Bone marrow (tissue), 2 donors: ENCODE measurements at regions not wholly inside any gene's neighbourhood (a gene's known extent, or its start where the extent isn't known, plus 50 kb on each side); places are given as distances from the start of the nearest gene placed in this dataset.
"Not testable (repeated sequence)": the region's sequence is repeated elsewhere in the genome, so short reads cannot be mapped to it uniquely, and the experiment has no call there.

ENCODE experiments used
- DNase-seq, 2 donors: peaks; one replicate each; lab custom pipeline; 2025; lab: John Stamatoyannopoulos, UW

DNA sequence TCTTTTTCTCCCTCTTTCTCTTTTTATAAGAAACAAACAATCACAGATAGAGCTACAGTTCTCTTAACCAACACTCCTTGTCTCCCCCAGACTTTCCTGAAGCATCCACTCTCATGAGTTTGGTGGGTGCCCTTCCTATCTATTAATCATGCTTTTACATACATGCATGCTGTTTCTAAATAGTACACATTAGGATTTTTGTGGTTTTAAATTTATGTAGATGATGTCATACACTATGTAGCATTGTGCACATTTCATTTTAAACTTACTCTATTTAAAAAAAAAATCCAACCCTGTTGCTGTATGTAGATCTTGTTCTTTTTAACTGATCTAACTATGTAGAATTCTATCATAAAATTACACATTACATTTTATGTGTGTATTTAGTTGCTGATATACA is 104.3 kb upstream of the MRPS22 start:
- no peak for DNase-seq

DNA sequence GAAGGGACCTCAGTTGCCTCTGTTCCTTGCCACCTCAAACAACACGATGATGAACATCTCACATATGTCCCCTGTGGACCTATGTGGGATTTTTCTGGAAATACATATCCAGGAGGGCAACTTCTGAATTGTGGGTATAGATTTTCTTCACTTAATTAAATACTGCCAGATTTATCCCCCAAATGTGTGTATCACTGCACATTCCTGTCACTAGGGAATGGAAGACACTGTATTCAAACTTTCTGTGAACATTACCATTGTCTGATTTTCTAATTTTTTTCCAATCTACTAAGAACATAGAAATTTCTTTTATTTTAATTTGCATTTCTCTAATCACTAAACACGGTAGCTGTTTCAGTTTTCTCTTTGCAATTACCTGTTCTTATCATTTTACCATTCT is 102.0 kb upstream of the MRPS22 start:
- DNase-seq = no peak

DNA sequence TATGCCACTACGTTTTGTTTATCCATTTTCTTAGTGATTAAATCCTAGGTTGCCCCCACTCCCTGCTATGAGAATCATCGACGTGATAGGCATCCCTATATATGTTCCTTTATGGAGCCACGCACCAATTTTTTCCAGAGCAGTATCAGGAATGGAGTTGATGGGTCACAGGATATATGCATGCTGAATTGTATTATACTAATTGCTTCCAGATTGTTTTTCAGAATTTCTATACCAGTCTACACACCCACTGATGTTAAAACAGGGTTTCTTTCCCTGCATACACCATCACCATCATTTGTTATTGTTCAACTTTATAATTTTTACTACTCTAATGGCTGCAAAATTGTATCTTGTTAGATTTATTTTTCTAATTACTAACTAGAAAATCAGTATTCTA is 100.1 kb upstream of the MRPS22 start:
- no peak for DNase-seq

DNA sequence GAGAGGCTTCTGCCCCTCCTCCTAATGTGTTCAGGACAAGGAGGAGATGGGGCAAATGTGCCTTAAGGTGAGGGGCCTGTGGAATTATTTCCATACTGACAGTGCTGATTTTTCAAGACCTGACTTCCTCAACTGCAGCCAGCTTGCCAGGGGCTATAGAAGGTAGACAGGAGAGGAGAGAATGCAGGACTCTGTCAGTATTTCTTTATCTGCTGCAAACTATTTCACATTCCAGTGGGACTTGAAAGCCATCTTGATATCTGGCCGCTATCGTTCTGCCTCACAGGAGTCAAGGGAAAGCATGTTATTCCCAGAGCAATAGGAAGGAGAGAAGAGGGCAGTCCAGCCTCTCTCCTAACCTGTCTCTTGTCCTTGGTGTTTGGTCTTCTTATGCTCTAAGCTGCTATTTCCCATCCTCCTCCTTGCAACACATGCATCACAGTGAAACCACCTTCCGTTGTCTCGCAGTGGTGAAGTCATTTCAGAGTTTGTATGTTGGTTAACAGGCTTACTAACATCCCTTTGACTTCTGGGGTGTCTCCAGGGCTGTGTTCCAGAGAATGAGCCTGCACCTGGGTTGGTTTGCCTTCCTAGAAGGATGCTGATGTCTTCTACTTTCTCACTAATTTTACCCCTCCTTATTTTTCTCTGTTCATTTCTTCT is 95.1 kb upstream of the MRPS22 start:
- DNase-seq = no peak

DNA sequence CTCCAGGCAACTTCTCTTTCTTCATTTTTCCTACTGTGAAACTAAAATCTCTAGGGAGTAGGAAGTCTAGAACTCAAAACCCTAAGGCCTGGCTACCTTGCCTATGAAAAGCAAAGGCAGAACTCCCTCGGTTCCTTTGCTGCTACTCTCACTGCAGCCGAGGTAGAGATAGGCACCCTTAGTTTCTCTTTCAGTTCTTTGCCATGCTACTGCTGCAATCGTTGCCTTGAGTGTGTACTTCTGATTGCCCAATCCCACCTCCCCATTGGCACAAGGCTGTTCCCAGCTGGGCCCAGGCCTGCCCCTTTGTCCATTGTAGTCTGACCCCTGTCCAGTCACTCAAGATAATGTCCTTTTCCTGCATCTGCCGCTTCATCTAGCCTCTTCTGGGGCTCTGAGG is 92.3 kb upstream of the MRPS22 start:
- no peak for DNase-seq

DNA sequence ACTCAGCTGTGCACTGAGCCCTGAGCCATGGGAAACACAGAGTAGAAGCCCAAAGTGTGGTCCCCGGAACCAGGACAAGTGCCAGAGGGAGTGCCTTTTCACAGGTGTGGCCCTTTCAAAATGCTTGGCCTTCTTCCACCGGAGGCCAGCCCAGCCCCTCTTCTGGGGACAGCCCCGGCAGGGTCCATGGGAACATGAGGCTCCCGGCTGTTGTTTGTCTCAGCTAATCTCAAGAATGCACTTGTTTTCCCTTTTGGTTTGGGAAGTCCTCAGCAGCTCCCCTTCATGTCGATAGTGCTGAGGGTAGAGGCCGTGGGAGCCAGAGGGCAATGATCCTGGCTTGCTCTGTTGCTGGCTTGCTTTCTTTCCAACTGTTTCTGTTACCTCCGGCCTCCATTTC is 91.1 kb upstream of the MRPS22 start:
- no peak for DNase-seq

DNA sequence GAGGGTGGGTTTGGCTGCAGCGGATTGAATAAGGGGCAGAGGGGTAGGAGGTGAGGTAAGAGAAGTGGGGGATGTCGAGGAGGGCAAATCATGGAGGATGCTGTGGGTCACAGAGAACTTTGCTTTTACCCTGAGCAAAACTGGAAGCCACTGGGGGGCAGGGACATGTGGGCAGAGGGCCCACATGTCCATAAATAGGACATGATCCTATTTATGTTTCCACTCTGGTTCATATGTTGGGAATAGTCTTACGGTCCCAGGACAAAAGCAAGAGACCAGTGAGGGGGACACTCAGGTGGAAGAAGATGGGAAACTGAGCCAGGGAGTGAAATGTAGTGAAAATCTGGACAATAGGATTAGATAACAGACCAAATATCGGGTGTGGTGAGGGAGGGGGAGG is 85.5 kb upstream of the MRPS22 start:
- DNase-seq = no peak

DNA sequence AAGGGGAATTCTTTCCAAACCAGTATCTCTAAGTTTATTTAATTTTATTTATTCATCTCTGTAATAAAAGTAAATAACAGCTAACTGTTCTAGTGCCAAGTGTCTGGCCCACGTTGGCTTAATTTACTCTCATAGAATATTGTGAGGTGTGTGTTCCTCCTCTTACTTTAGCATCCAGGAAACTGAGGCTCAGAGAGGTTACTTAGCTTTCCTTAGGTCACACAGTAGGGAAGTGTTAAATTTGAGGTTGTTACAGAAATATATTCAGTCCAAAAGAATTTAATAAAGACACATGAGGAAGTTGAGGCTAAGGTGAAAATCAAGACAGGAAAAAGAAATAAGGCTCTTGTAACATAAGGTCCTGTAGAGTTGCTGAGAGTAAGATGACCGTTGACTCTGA is 84.4 kb upstream of the MRPS22 start:
- DNase-seq = no peak

DNA sequence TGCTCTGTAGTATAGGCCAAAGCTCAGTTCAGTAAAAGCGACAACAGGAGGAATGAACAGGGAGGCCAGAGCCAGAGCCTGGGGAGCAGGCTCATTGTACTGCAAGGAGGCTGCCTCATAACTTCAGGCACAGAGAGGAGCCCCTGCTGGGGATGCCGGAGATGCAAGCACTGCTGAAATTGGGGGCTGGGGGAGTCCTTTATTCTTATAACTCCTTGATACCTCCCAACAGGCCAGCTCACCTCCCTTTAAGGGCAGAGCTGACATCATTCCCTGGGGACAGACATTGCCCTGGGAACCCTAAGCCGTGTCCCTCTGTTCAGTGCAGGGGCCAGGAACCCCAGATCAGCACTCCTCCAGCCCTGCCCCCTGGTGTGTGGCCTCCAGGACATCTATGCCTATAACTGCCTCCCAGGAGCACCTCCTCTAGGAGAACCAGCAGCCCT is 83.8 kb upstream of the MRPS22 start:
- no peak for DNase-seq

DNA sequence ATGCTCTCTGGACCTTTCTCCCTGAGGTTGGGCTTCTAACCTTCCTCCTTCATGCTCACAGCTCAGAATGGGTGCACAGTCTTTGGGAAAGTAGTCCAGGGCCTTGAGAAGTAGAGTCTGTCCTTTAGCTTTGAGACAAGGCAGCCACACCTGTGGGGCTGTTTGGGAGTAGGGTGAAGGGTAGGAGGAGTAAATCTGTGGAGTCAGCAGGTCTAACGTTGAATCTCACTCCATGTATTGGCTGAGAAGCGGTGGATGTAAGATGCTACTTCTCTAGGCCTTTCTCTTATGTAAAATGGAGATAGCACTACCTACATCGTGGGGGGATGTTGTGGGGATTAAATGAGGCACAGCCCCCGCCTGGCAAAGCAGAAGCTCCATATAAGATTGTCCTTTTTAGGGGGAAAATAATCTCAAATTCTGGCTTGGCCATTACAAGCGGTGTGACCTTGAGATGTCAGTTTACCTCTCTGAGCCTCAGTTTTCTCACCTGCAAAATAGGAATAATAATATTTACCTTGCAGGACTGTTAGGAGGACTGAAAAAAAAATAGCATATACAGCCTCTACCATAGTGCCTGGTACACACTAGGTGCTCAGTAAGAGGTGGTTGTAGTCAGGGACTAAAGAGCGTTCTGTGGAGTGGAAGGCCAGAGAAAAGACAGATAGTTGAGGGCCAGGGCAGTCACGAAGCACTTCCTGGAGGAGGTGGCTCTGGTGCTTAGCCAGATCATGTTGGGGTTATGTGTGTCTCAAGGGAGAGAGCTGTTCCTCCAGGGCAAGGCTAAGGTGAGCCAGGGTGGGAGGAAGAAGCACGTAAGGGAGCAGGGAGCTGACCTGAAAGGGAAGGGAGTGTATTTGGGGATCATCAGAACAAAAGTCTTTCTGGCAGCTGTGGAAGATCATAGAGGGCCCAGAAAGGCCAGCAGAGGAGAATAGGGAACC is 82.8 kb upstream of the MRPS22 start:
- DNase-seq = no peak

DNA sequence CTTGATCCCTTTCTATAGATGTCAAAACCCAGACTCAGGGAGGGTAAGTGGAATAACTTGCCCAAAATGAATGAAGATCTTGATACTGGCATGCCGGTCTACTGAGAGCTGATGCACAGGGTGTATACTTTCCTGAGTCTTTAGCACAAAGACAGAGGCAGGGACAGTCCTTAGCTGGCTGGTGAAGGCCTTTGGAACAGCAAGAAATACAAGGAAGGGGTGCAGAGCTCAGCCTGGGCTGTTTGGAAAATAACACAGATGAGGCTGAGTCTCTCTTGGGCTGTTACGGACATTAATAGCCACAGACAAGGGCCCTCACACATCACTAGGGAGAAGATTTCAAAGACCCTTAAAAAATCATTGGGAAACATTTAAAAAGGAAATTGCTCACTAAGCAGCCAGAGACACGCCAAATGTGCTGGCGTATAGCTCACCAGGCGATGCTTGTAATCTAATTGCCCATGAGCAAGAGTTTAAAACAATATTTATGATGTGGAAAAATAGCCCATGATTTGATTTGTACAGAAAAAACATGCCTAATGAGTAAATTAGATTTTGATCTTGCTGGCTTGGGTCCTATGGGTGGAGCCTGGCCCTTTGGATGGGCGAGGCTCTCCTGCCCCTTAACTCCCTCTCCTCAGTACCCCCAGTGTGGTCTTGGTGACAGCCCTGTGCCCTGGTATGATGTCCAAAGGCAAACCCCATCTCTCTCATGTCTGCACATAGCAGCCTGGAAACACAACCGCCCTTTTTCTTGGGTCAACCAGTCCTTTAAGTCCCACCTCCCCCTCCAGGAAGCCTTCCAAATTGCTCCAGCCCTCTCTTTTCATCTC is 81.8 kb upstream of the MRPS22 start:
- no peak for DNase-seq

DNA sequence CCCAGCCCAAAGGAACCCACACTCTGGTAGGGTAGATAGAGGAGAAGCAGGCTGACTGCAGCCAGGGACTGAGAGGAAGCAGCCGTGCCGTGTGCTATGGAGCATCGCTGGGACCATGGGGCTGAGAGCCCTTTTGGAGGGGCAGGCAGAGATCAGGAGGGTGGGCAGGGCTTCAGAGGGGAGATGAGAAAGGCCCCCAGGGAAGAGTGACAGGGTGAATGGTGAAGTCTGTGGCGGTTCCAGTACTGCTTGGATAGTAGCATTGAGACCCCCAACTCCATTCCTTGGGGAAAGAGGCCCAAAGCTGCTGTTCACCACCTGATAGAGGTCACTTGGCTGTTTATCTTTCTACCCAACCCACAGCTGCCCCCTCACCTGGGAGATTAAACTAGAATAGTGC is 80.0 kb upstream of the MRPS22 start:
- DNase-seq = no peak

DNA sequence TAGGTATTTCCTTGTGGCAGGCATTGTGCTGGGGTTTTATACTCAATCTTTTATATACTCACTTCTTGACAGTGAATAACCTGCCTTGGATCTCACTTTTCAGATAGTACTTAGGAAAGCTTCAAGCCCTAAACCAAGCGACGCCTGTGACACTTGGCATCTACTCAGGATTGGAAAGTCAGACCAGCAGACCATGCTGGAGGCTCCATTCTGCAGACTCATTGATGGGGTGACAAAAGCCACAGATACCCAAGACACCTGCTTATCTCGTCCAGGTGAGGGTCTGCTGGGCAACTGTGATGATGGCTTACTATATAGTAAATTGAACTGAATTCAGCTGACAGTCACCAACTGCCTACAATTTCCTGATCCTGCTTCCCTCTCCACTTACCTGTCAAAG is 79.4 kb upstream of the MRPS22 start:
- no peak for DNase-seq

DNA sequence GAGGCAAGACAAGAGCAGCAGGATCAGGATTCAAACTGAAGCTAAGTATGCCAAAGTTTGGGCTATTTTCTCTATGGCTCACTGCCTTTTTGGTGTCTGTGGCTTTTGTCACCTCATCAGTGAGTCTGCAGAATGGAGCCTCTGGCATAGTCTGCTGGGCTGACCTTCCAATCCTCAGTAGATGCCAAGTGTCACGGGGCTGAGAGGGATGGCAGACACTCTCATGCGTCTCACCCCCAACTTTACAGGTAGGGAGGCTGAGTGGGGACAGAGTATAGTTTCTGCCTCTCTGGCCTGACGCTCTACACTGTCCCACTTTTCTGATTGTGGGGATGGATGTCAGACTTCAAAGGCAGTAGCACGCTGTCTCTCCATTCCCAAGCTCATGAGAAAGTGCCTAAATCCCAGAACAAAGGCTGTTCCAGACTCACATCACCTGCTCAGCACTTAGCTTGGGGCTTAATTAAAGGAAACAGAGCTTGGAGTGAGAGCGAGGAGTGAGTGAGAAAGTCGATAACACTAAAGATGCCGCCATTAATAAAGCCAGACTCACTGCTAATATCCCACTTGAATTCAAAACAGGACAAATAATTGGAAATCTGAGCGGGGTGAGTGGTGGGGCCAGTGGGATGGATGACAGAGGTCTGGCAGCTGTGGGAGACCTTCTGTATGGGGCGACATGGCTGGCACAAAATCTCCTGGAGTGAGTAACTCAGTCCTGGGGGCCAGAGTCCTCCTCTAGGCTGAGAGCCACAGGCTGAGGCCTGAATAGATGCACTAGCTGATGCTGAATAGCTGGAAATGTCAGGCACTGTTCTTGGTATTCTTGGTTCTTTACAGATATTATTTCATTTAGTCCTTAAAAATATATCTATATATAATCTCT is 78.4 kb upstream of the MRPS22 start:
- no peak for DNase-seq

DNA sequence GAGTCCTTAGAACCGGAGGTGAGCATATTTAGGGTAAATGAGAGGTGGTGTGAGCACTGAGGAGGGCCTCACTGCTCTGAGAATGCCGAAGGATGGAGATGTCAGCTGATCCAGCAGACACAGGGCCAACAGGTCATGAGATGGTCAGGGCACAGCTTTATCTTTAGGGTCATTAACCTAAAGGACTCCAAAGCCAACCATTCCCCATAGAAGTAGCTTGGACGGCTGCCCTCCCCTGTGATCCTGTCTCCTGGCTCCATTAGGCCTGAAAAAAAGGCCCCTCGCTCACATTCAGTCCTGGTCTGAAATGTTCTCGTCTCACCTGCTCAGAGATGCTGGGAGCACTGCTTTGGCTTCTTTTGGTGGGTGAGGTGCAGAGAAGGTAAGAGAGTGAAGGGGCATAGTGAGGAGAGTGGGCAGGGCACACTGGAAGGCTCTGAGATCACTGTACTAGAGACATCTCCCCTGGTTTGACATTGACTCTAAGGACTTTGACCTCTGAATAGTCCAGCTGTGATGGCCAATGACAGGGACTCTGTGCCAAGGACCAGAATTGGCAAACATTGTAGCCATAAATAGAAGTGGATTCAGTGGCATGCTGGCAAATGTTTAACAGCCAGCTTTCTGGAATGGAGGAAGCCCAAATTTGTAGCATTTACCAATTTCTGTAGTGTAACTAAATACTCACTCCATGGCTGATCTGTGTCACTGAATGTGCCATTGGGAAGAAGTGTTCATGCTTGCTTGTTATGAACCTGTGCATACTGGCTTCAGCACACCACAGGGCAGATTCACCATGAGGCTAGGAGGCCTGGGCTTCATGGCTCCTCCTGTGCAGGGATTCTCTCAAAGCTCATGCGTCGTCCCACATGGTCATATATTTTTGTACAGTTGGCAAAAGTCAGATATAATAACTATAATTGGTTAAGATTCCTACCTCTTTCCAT is 76.2 kb upstream of the MRPS22 start:
- no peak for DNase-seq

DNA sequence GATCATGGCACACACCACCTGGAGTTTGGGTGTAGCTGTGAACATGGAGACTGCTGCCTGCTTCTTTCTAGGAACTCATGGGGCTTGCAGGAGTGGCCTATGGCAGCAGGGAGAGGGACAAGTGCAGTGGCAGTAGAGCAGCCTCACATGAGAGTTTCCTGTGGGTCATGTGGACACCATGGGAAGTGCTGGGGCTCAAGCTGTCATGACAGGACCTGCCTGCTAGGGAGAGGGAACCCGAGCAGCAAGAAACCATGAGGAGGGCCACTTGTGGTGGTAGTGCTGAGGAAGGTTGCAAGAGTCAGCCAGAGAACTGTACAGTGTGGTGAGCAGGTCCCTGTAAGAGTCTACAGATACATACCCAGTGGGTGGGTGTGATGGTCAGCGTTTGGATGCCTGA is 73.8 kb upstream of the MRPS22 start:
- no peak for DNase-seq

DNA sequence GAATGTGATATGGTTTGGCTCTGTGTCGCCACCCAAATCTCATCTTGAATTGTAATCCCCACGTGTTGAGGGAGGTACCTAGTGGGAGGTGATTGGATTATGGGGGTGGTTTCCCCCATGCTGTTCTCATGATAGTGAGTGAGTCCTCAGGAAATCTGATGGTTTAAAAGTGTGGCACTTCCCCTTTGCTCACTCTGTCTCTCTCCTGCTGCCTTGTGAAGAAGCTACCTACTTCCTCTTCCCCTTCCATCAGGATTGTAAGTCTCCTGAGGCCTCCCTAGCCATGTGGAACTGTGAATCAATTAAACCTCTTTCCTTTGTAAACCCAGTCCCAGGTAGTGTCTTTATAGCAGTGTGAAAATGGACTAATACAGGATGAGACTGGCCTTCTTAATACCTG is 73.2 kb upstream of the MRPS22 start:
- not testable (repeated sequence) for DNase-seq

DNA sequence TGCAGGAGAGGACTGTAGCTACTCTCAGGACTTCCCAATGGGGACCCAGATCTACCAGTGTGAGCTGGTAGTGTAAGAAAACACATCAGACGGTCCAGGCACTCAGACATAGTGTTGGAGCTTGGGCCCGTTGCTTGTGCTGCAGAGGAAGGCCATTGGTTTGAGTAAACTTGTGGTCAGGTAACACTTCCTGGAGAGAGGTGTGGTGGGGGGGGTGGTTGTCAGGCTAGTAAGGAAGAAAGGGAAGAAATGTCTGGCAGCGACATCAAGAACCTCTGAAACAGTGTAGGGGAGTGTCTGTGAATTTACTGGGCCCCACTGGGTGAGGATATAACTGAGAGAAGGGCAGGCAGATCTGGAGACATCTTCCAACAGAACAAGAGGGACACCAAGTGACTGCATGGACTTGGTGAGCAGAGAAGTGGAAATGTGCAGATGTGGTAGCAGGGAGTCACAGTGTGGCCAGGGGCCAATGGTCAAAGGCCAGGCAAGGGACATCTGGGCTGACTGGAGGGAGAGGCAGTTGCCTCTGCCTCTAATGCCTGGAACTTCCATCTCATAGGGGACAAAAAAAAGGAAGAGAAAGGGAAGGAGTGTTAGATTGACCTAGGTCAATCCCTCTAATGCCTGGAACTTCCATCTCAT is 63.7 kb upstream of the MRPS22 start:
- no peak for DNase-seq

DNA sequence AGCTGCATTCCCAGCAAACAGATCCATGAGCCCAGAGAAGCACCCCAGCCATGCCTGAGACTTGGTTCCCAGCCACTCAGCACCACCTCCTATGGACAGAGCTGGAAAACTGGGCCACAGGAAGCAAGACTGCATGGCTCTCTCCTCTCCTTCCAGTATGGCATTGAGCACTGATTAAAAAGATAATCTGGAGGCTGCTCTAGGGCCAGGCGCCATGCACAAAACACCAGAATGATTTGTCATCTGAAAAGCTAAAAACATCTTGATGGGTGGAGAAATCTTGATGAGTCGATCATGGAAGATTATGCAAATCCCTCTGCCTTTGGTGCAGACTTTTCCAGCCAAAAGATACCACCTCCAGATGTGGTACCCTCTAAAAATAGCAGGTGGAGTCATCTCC is 62.7 kb upstream of the MRPS22 start:
- DNase-seq = no peak
